Parathyroid adenoma (tissue), 2 donors: ENCODE measurements at regions not wholly inside any gene's neighbourhood (a gene's known extent, or its start where the extent isn't known, plus 50 kb on each side); places are given as distances from the start of the nearest gene placed in this dataset.

ENCODE experiments used
- H2AFZ ChIP-seq: fragments of 300-600 bp; sonication (generic); one replicate; pipeline ENCODE4 v1.7.0; 2017; ENCODE audit warnings: antibody characterized with exemption, mild to moderate bottlenecking
- H3K27ac ChIP-seq: fragments of 300-600 bp; sonication (generic); one replicate; pipeline ENCODE4 v1.7.0; 2017
- H3K27me3 ChIP-seq: fragments of 300-600 bp; sonication (generic); one replicate; pipeline ENCODE4 v1.7.0; 2017; ENCODE audit warnings: low read length; ENCODE audit not compliant: control insufficient read depth, insufficient read depth
- H3K36me3 ChIP-seq: fragments of 300-600 bp; sonication (generic); one replicate; pipeline ENCODE4 v1.7.0; 2017; ENCODE audit warnings: low read length; ENCODE audit not compliant: control insufficient read depth, insufficient read depth
- H3K4me1 ChIP-seq: fragments of 300-600 bp; sonication (generic); one replicate; pipeline ENCODE4 v1.7.0; 2017; ENCODE audit warnings: control low read depth
- H3K4me2 ChIP-seq: fragments of 300-600 bp; sonication (generic); one replicate; pipeline ENCODE4 v1.7.0; 2017; ENCODE audit warnings: low read length
- H3K4me3 ChIP-seq: fragments of 300-600 bp; sonication (generic); one replicate; pipeline ENCODE4 v1.7.0; 2017; ENCODE audit warnings: low read depth, low read length
- H3K79me2 ChIP-seq: fragments of 300-600 bp; sonication (generic); one replicate; pipeline ENCODE4 v1.7.0; 2017; ENCODE audit warnings: control low read depth
- H3K9ac ChIP-seq: fragments of 300-600 bp; sonication (generic); one replicate; pipeline ENCODE4 v1.7.0; 2017; ENCODE audit warnings: mild to moderate bottlenecking
- H3K9me3 ChIP-seq: fragments of 300-600 bp; sonication (generic); one replicate; pipeline ENCODE4 v1.7.0; 2017; ENCODE audit warnings: low read length; ENCODE audit not compliant: control insufficient read depth
- TF ChIP-seq, protein P1 (sequence below): fragments of 300-600 bp; sonication (generic); IDR thresholded peaks from one replicate; pipeline ENCODE4 v1.7.0; 2017; ENCODE audit warnings: antibody characterized with exemption, mild to moderate bottlenecking
- donor health status: primary hyperparathyroidism.

DNA sequence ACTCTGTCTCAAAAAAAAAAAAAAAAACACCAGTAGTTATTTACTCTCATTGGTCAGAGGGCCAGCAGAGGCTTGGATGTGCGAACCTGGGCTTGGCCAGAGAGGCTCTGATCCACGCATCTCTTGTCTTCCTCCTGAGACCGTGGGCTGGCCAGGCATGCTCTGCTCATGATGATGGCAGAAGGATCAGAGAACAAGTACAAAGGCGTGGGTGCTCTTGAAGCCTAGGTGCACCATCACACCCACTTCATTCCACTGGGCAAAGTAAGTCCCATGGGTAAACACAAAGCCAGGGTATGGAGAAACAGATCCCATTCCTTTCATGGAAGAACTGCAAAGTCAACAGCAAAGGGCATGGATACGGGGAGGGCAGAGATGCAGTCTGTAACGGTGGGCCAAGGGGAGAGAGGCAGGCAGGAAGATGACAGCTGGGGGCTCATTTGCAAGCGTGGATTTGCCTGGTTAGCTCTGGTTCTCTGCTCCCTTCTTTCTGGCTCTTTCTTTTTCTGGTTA, 128.2 kb upstream of the SDK1 start:
- H3K4me1 ChIP-seq = no peaks in the 10 kb centered on the region
- H3K4me3 ChIP-seq = no peak overlapping the region
- H3K9me3 ChIP-seq = no peaks in the 10 kb centered on the region
- TF ChIP-seq, protein P1, sequence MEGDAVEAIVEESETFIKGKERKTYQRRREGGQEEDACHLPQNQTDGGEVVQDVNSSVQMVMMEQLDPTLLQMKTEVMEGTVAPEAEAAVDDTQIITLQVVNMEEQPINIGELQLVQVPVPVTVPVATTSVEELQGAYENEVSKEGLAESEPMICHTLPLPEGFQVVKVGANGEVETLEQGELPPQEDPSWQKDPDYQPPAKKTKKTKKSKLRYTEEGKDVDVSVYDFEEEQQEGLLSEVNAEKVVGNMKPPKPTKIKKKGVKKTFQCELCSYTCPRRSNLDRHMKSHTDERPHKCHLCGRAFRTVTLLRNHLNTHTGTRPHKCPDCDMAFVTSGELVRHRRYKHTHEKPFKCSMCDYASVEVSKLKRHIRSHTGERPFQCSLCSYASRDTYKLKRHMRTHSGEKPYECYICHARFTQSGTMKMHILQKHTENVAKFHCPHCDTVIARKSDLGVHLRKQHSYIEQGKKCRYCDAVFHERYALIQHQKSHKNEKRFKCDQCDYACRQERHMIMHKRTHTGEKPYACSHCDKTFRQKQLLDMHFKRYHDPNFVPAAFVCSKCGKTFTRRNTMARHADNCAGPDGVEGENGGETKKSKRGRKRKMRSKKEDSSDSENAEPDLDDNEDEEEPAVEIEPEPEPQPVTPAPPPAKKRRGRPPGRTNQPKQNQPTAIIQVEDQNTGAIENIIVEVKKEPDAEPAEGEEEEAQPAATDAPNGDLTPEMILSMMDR = no peak
- H3K9ac ChIP-seq = no peak overlapping the region
- H3K79me2 ChIP-seq = no peaks in the 10 kb centered on the region
- H3K36me3 ChIP-seq = no peaks in the 10 kb centered on the region
- H3K4me2 ChIP-seq = no peak overlapping the region
- no peak overlapping the region for H3K27ac ChIP-seq
- H3K27me3 ChIP-seq = no peaks in the 10 kb centered on the region
- H2AFZ ChIP-seq = no peak overlapping the region

DNA sequence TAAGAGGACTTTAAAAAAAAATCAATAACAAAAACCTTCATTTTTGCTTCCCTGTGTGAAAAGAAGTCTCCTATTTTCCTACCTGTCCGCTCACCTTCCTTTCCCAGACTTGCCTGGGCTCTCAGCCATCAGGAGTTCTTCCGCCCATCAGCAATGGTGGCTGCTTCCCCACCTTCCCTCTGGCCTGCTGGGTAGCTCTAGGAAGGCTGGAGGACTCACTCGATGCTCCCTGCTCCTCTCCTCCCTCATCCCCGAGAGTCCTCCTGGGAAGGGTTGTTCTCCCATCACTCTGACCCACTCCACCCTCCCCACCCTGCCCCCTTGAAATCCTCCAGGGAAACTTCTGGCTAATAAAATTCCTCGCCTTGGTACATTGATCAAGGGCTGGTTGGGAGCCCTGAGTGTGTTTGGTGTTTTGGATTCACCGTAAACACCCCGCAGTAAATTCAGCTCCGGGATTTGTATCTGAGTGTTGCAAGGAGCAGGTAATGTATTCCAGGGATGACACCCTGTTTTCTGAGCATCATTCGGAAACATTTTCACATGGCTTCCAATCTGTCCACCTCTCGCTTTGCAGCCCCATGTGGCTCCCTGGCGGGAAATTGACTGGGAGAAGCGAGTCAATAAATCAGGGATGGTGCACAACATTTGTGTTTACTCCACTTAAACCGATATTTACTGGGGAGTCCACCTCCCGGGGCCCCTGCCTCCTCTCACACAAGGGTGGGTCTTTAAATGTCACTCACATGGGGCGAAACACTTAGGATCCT, 126.4 kb upstream of the SDK1 start:
- H3K4me2 ChIP-seq = no peak overlapping the region
- TF ChIP-seq, protein P1 = no peak
- no peaks in the 10 kb centered on the region for H3K9me3 ChIP-seq
- no peaks in the 10 kb centered on the region for H3K4me1 ChIP-seq
- H3K27me3 ChIP-seq = no peaks in the 10 kb centered on the region
- no peak overlapping the region for H3K4me3 ChIP-seq
- no peak overlapping the region for H2AFZ ChIP-seq
- no peaks in the 10 kb centered on the region for H3K79me2 ChIP-seq
- H3K9ac ChIP-seq = no peak overlapping the region
- H3K36me3 ChIP-seq = no peaks in the 10 kb centered on the region
- H3K27ac ChIP-seq = no peak overlapping the region

DNA sequence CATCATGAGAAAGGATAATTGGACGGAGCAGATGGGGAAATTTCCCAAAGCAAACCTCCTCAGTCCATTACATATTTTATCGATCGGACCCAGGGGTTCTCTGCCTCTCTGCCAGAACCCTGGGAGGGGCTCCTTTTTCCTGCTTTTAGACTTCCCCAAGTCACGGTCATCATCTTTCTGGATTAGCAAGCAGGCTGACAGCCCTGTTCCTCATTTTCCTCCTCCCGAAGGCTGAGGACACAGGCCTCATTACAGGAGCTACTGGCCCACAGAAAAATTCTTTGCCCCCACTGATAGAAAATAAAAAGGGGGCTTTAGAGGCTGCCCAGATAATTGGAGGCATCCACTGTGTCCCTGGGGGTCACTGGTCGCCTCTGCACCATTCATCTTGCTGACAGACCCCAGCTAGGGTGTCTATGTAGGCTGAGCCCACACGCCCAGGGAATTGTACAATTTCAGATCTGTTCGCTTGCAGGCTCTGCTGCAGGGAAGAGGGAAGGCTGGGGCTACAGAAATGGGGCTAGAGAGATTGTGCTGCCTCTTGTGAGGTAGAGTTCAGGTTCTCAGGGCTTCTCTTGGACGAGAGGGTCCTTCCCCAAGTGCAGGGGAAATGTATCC, 125.7 kb upstream of the SDK1 start:
- H3K4me3 ChIP-seq = no peak overlapping the region
- H3K4me1 ChIP-seq = no peaks in the 10 kb centered on the region
- no peak overlapping the region for H3K27ac ChIP-seq
- H3K36me3 ChIP-seq = no peaks in the 10 kb centered on the region
- H3K9me3 ChIP-seq = no peaks in the 10 kb centered on the region
- TF ChIP-seq, protein P1 = no peak
- no peaks in the 10 kb centered on the region for H3K79me2 ChIP-seq
- H3K27me3 ChIP-seq = no peaks in the 10 kb centered on the region
- no peak overlapping the region for H3K9ac ChIP-seq
- no peak overlapping the region for H3K4me2 ChIP-seq
- no peak overlapping the region for H2AFZ ChIP-seq

DNA sequence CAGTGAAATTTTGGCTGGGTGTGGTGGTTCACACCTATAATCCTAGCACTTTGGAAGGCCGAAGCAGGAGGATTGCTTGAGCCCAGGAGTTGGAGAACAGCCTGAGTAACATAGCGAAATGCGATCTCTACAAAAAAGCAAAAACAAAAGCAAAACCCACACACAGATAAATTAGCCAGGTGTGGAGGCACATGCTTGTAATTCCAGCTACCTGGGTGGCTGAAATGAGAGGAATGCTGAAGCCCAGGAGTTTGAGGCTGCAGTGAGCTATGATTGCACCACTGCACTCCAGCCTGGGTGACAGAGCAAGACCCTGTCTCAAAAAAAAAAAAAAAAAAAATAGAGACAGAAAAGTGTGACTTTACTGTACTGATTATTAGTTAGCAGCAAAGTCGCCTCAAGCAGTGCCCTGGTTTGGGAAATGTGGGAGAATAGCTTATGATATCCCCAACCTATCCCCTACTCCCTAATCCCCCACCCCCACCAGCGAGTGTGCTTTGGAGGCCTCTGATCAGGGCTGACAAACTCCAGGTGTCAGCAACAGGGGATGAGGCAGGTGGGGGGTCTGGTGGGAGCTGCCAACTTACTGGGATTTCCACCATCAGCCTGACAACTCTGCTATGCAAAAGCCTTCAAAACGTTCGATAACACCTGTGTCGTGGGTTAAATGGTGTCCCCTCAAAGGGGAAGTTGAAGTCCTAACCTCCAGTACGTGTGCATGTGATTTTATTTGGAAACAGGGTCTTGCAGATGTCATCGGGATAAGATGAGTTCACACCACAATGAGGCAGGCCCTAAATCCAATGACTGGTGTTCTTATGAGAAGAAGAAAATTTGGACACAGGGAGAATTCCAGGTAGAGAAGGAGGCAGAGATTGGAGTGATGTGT, 124.7 kb upstream of the SDK1 start:
- Histone ChIP-seq H3K36me3 (no peaks in the 10 kb centered on the region), H3K27ac (no peak overlapping the region), H2AFZ (no peak overlapping the region), H3K4me1 (no peaks in the 10 kb centered on the region), H3K4me2 (no peak overlapping the region), H3K27me3 (no peaks in the 10 kb centered on the region), H3K4me3 (no peak overlapping the region), H3K79me2 (no peaks in the 10 kb centered on the region), H3K9me3 (no peaks in the 10 kb centered on the region), H3K9ac (no peak overlapping the region)
- TF ChIP-seq, protein P1 = no peak
